ENCODE measurements at regions not wholly inside any gene's neighbourhood (a gene's known extent, or its start where the extent isn't known, plus 50 kb on each side); places are given as distances from the start of the nearest gene placed in this dataset.

DNA sequence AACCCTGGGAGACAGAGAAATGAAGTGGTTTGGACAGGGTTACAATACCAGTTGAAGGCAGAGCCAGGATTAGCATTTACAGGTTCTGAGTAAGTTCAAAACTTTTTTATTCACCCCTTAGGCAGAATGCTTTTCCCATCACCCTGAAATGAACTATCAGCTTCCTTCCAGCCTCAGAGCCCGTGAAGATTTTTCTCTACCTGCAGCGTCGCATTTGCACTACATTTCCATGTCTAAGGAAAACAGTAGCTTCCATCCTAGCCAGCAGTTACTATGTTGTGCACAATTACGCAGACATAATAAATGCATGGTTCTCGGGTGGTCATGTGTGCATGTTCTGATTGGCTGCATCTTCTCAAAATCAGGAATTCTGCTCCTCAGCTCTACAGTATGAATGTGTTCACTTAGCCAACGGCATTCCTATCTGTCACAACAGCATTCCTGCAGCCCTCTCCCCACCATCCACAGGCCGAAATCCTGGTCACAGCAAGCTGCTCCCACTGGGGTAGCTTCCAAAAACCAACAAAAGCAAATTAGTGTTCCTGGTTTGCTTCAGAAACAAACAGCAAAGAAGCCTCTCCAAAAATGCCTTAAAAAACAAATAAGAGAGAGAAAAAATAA is 510.8 kb upstream of the SEMA6D start:
- no peak overlapping the region for H2AK9ac ChIP-seq (replicated peaks; ENCODE audit: low read depth, low read length, poor library complexity)
- no peak overlapping the region for H4K8ac ChIP-seq (ENCODE audit: low read depth in 2 of 2, low read length in 2 of 2)
- no peak overlapping the region for H3K27ac ChIP-seq (ENCODE audit: insufficient read depth, low read length)
- DNase-seq (no peak), ATAC-seq (ENCODE audit: low read depth) (no peak)
- no peaks in the 10 kb centered on the region for H4K20me1 ChIP-seq (ENCODE audit: insufficient read depth, low read length)
- no peak overlapping the region; the same call in 1 of the 2 replicates for H3K14ac ChIP-seq (replicated peaks; ENCODE audit: low read depth, low read length)
- WGBS, 2 experiments (ENCODE audit: extremely low coverage in 2 of 2, insufficient read length in 1 of 2), result no CpG with 5 or more reads among the region's 7 CpGs
- no peak overlapping the region for H4K5ac ChIP-seq (ENCODE audit: low read depth, low read length)
- H3K4me1 ChIP-seq (ENCODE audit: control insufficient read depth, insufficient read depth, low read length), result no peaks in the 10 kb centered on the region
- TF ChIP-seq MXI1 (IDR thresholded peaks at IDR 0.05; ENCODE audit: borderline replicate concordance, low read depth, low read length) (no peak), MAZ (IDR thresholded peaks at IDR 0.05; ENCODE audit: borderline replicate concordance, low read depth, low read length) (no peak), ELK1 (IDR thresholded peaks at IDR 0.05; ENCODE audit: borderline replicate concordance, low read depth, low read length) (no peak), RFX5 (IDR thresholded peaks at IDR 0.05; ENCODE audit: low read depth, low read length) (no peak), NFE2L2 (IDR thresholded peaks at IDR 0.05; ENCODE audit: low read depth, low read length) (no peak), MAFK (IDR thresholded peaks at IDR 0.05; ENCODE audit: low read depth, low read length) (no peak), FOS (IDR thresholded peaks at IDR 0.05; ENCODE audit: low read depth, low read length) (no peak)
- H3K79me1 ChIP-seq (ENCODE audit: low read depth in 1 of 2, low read length in 2 of 2), result no peaks in the 10 kb centered on the region
- peak overlapping the region; percentile 24 for H2AFZ ChIP-seq (replicated peaks; ENCODE audit: low read length, poor library complexity)
- ChIA-PET CTCF (no interaction called here), POLR2A (ENCODE audit: unreplicated experiment) (no interaction called here)
- no peaks in the 10 kb centered on the region for H3K9me3 ChIP-seq (ENCODE audit: control insufficient read depth, insufficient read depth, low read length)
- no peaks in the 10 kb centered on the region for H3K9me1 ChIP-seq (ENCODE audit: insufficient read depth, low read length)
- H3K4ac ChIP-seq (ENCODE audit: low read depth, low read length), result no peak overlapping the region
- H3K36me3 ChIP-seq (ENCODE audit: control insufficient read depth, insufficient read depth, low read length), result no peaks in the 10 kb centered on the region
- peaks cover 2% of the 10 kb centered on the region; the same call in 1 of the 2 replicates for H3K27me3 ChIP-seq (ENCODE audit: control insufficient read depth, insufficient read depth, low read length)
- H3K4me3 ChIP-seq (ENCODE audit: insufficient read depth, low read depth, low read length), result no peak overlapping the region
- in situ Hi-C loops (cut with MboI; ENCODE audit: low sequenced_read_pairs), result no loop called here
- no peak overlapping the region for H3K18ac ChIP-seq (ENCODE audit: low read depth, low read length)
- H2BK5ac ChIP-seq (ENCODE audit: low read depth, low read length, poor library complexity, severe bottlenecking), result no peak overlapping the region
- no peak overlapping the region for H3K23ac ChIP-seq (ENCODE audit: low read depth, low read length)
- dilution Hi-C loops (cut with HindIII; ENCODE audit: low sequenced_read_pairs, unreplicated experiment), result no loop called here
- intact Hi-C loops (cut with micrococcal nuclease), result no loop called here
- H2BK20ac ChIP-seq (ENCODE audit: low read depth, low read length), result no peak overlapping the region
- H2AK5ac ChIP-seq (ENCODE audit: low read depth, low read length), result no peak overlapping the region
- BruUV-seq (replicated peaks), result no TSS peak
- no peak overlapping the region for H3K4me2 ChIP-seq (ENCODE audit: low read depth, low read length)
- H2BK120ac ChIP-seq (ENCODE audit: low read depth, low read length), result no peak overlapping the region
- no peak overlapping the region for H3K56ac ChIP-seq (ENCODE audit: extremely low read depth, insufficient read depth, low read length)
- H4K91ac ChIP-seq (ENCODE audit: insufficient read depth, low read depth, low read length), result no peak overlapping the region
- H3K9ac ChIP-seq (ENCODE audit: low read depth, low read length), result no peak overlapping the region
- H2BK15ac ChIP-seq (ENCODE audit: low read depth, low read length), result no peak overlapping the region

All from IMR-90 (cell line).